ENCODE measurements at regions not wholly inside any gene's neighbourhood (a gene's known extent, or its start where the extent isn't known, plus 50 kb on each side); places are given as distances from the start of the nearest gene placed in this dataset.
"Not testable (repeated sequence)": the region's sequence is repeated elsewhere in the genome, so short reads cannot be mapped to it uniquely, and the experiment has no call there.

DNA sequence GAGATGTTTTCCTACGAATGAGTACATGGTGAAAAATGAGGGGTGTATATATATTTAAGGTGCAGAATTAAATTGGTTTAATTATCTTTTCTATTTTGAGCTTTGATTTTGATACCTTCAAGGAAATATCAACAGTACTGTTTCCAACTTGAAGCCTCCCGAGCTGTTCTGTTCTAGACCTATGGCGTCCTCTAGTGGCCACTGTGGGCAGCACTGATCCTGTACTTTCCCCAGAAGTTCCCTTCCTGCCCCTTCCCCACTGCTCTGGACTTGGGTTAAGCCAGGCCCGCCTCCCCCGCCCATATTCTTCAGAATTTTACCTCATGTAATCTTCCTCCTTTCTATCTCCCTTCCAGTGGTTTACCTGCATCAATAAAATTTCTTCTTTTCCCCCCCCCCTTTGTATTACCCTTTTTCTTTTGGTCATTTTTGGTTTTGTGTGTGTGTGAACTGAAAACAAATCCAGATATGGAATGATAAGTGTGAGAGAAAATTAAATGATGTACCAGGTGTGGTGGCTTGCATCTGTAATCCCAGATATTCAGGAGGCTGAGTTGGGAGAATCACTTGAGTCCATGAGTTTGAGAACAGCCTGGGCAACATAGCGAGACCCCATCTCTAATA lies 1643.5 kb downstream of the TP53TG3F start:
- H3K9me2 ChIP-seq (replicated peaks; ENCODE audit: low read length) = no peaks in the 10 kb centered on the region
- H2AFZ ChIP-seq (ENCODE audit: low read length) = no peak overlapping the region
- no peaks in the 10 kb centered on the region for H3K27me3 ChIP-seq (ENCODE audit: low read length)
- no peaks in the 10 kb centered on the region for H3K4me1 ChIP-seq (ENCODE audit: insufficient read depth, low read length)
- H3K4me2 ChIP-seq (ENCODE audit: low read length) = no peak overlapping the region
- TF ChIP-seq, protein P1, sequence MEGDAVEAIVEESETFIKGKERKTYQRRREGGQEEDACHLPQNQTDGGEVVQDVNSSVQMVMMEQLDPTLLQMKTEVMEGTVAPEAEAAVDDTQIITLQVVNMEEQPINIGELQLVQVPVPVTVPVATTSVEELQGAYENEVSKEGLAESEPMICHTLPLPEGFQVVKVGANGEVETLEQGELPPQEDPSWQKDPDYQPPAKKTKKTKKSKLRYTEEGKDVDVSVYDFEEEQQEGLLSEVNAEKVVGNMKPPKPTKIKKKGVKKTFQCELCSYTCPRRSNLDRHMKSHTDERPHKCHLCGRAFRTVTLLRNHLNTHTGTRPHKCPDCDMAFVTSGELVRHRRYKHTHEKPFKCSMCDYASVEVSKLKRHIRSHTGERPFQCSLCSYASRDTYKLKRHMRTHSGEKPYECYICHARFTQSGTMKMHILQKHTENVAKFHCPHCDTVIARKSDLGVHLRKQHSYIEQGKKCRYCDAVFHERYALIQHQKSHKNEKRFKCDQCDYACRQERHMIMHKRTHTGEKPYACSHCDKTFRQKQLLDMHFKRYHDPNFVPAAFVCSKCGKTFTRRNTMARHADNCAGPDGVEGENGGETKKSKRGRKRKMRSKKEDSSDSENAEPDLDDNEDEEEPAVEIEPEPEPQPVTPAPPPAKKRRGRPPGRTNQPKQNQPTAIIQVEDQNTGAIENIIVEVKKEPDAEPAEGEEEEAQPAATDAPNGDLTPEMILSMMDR (conservative IDR thresholded peaks at IDR 0.05; ENCODE audit: low read depth, low read length) = no peak
- H3K79me2 ChIP-seq (ENCODE audit: low read length) = no peaks in the 10 kb centered on the region
- no peaks in the 10 kb centered on the region for H4K20me1 ChIP-seq (ENCODE audit: low read length)
- no peak overlapping the region for H3K9ac ChIP-seq (ENCODE audit: low read length)
- H3K9me3 ChIP-seq (ENCODE audit: low read length) = no peaks in the 10 kb centered on the region
- CTCF ChIA-PET = no interaction called here
- no peak overlapping the region for H3K4me3 ChIP-seq (ENCODE audit: low read length)
- intact Hi-C loops (cut with micrococcal nuclease) = no loop called here
- no peaks in the 10 kb centered on the region for H3K36me3 ChIP-seq (ENCODE audit: low read depth, low read length)
- POLR2A ChIA-PET (ENCODE audit: unreplicated experiment) = no interaction called here
- ATAC-seq (no peak), DNase-seq (no peak)
- H3F3A ChIP-seq (ENCODE audit: low read length, unreplicated experiment) = no peaks in the 10 kb centered on the region
- H3K27ac ChIP-seq (ENCODE audit: low read length) = no peak overlapping the region
- BruUV-seq (replicated peaks) = no TSS peak

DNA sequence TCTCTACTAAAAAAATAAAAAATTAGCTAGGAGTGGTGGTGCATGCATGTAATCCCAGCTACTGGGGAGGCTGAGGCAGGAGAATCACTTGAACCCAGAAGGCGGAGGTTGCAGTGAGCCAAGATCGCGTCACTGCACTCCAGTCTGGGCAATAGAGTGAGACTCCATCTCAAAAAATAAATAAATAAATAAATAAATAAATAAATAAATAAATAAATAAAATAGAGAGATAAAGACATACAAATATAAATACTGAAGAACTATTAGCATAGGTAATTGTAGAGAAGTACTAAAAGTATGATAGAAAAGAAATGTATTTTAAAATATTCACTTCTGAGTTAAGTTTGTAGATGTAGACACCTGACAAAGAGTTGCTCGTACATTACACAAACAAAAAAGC lies 1652.4 kb downstream of the TP53TG3F start:
- H3K36me3 ChIP-seq (ENCODE audit: low read depth, low read length); H3K27ac ChIP-seq (ENCODE audit: low read length); CTCF ChIA-PET; ATAC-seq; H3F3A ChIP-seq (ENCODE audit: low read length, unreplicated experiment); H3K4me2 ChIP-seq (ENCODE audit: low read length); H4K20me1 ChIP-seq (ENCODE audit: low read length); H3K27me3 ChIP-seq (ENCODE audit: low read length); POLR2A ChIA-PET (ENCODE audit: unreplicated experiment); DNase-seq; H3K4me1 ChIP-seq (ENCODE audit: insufficient read depth, low read length); H3K9me2 ChIP-seq (replicated peaks; ENCODE audit: low read length); BruUV-seq (replicated peaks); H2AFZ ChIP-seq (ENCODE audit: low read length); H3K4me3 ChIP-seq (ENCODE audit: low read length); H3K9me3 ChIP-seq (ENCODE audit: low read length); H3K9ac ChIP-seq (ENCODE audit: low read length); intact Hi-C loops (cut with micrococcal nuclease); H3K79me2 ChIP-seq (ENCODE audit: low read length): not testable (repeated sequence)

DNA sequence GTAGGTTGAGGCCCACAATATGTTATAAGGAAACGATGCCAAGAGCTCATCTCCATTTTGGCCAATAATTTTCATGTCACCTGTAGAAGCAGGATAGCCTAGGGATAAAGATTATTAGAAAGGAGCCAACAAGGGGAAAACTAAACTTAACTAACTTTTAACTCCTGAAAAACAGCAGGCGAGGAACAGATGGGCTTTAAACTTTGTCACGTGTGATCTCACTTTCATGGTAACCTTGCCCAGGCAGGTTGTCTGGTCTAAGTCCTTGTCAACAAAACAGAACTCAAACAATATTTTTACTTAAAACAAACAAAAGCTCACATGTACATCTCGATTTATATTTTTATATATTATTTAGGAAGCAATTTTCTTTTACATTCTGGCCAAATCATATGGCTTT lies 1672.0 kb downstream of the TP53TG3F start:
- H3K79me2 ChIP-seq (ENCODE audit: low read length) = no peaks in the 10 kb centered on the region
- H3K9me3 ChIP-seq (ENCODE audit: low read length) = no peaks in the 10 kb centered on the region
- POLR2A ChIA-PET (ENCODE audit: unreplicated experiment) = no interaction called here
- no peak for ATAC-seq
- no peaks in the 10 kb centered on the region for H3K4me1 ChIP-seq (ENCODE audit: insufficient read depth, low read length)
- DNase-seq = no peak
- no peak overlapping the region for H2AFZ ChIP-seq (ENCODE audit: low read length)
- BruUV-seq (replicated peaks) = no TSS peak
- no peaks in the 10 kb centered on the region for H3K36me3 ChIP-seq (ENCODE audit: low read depth, low read length)
- no peak overlapping the region for H3K27ac ChIP-seq (ENCODE audit: low read length)
- H3K27me3 ChIP-seq (ENCODE audit: low read length) = no peaks in the 10 kb centered on the region
- CTCF ChIA-PET = no interaction called here
- TF ChIP-seq EZH2 (IDR thresholded peaks at IDR 0.05; ENCODE audit: low read length, unreplicated experiment) (no peak), EZH2phosphoT487 (IDR thresholded peaks at IDR 0.05; ENCODE audit: borderline replicate concordance, low read length) (no peak)
- TF ChIP-seq, protein P1 (conservative IDR thresholded peaks at IDR 0.05; ENCODE audit: low read depth, low read length) = no peak
- no peaks in the 10 kb centered on the region for H4K20me1 ChIP-seq (ENCODE audit: low read length)
- H3F3A ChIP-seq (ENCODE audit: low read length, unreplicated experiment) = no peaks in the 10 kb centered on the region
- intact Hi-C loops (cut with micrococcal nuclease) = no loop called here
- H3K4me2 ChIP-seq (ENCODE audit: low read length) = no peak overlapping the region
- no peak overlapping the region for H3K9ac ChIP-seq (ENCODE audit: low read length)
- H3K4me3 ChIP-seq (ENCODE audit: low read length) = no peak overlapping the region
- H3K9me2 ChIP-seq (replicated peaks; ENCODE audit: low read length) = no peaks in the 10 kb centered on the region

Data from PC-3 (cell line).